DLD1 (cell line): ENCODE measurements at regions not wholly inside any gene's neighbourhood (a gene's known extent, or its start where the extent isn't known, plus 50 kb on each side); places are given as distances from the start of the nearest gene placed in this dataset.
"Not testable (repeated sequence)": the region's sequence is repeated elsewhere in the genome, so short reads cannot be mapped to it uniquely, and the experiment has no call there.

ENCODE experiments used
- in situ Hi-C: cut with HindIII; loops from 2 replicates; pipeline ENCODE4 v1.10.0; 2017; ENCODE audit warnings: low sequenced_read_pairs

DNA sequence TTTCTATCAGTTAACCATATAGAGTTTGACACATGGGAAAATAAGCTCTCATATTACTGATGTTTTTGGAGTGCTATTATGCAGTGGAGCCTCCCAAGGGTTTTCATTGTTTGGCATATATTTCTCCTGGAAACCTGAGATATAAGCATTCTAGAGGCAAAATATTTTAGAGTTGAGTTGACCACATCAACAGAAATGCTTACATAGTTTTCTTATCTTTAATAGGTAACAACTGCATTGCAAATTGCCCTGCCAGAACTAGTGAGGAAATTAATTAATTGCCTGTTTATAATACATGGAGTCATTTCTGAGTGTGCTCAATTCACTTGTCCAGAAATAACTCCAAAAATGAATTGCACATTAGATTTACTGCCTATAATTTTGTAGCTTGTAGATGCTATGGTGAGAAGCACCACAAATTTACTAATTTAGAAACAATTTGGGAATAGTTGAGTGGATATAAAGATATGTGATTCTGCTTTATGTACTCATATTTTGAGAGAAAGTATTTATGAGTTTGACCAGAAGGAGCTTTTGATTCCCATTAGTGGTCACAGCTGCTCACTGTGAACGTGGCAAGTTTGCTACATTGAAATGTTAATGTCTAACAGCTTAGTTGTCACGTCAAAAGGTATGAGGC is 288.7 kb downstream of the CD109 start:
- in situ Hi-C loops, result no loop called here

DNA sequence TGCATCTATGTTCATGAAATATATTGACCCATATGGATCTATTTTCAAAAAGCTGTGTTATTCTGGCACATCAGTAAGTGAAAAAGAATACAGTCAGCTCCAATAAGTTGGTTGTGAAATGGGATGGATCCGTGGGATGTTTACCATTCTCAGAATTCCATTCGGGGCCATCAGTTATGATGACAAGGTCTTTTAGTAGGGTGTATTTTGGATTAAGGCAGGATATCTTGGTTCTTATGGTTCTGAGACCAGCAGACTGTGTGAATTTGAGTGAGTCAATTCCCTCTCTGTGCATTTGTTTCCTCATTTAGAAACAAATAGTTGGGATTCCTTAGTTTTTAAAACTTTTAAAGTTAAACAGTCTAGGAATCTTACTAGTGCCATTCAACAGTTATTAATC is 287.4 kb downstream of the CD109 start:
- in situ Hi-C loops, result no loop called here

DNA sequence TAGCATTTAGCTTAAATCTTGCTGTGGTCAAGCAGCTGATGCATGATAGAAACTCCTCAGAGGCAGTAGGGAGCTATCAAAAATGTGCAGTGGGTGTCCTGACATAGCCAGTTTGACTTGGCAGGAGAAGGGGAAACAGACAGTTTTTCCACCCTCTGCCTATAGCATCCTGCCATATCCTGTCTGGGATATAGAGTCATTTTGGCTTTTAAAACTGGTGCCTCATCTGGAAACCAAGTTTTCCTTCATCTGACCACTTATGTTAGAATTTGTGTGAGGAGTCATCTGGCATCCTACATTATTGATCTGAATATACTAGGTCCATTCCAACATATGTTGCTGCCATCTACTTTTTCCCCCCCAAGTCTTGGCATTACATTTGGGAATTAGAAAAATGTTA is 284.1 kb downstream of the CD109 start:
- in situ Hi-C loops, result no loop called here

DNA sequence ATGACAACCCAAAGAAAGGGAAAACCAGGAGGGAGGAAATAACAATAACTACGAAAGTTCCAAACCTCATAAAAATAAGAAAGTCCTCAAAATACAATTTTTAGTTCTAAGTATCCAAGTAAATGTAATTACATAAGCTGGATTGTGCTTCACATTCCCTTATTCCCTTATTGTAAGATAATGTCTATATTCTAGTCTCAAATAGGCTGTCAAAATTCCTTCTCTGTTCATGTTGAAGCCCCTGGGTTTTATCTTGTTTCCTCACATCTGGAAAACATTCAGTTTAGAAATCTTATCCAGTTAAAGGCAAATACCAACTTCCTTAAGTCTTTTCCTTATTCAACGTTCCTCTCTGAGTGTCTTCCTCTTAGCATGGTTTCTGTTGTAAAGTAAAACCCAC is 282.3 kb downstream of the CD109 start:
- in situ Hi-C loops, result no loop called here

DNA sequence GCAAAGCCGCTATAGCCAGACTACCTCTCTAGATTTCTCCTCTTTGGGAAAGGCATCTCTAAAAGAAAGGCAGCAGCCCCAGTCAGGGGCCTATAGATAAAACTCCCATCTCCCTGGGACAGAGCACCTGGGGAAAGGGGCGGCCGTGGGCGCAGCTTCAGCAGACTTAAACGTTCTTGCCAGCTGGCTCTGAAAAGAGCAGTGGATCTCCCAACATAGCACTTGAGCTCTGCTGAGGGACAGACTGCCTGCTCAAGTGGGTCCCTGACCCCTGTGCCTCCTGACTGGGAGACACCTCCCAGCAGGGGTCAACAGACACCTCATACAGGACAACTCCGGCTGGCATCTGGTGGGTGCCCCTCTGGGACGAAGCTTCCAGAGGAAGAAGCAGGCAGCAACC is 276.5 kb downstream of the CD109 start:
- in situ Hi-C loops, result not testable (repeated sequence)

DNA sequence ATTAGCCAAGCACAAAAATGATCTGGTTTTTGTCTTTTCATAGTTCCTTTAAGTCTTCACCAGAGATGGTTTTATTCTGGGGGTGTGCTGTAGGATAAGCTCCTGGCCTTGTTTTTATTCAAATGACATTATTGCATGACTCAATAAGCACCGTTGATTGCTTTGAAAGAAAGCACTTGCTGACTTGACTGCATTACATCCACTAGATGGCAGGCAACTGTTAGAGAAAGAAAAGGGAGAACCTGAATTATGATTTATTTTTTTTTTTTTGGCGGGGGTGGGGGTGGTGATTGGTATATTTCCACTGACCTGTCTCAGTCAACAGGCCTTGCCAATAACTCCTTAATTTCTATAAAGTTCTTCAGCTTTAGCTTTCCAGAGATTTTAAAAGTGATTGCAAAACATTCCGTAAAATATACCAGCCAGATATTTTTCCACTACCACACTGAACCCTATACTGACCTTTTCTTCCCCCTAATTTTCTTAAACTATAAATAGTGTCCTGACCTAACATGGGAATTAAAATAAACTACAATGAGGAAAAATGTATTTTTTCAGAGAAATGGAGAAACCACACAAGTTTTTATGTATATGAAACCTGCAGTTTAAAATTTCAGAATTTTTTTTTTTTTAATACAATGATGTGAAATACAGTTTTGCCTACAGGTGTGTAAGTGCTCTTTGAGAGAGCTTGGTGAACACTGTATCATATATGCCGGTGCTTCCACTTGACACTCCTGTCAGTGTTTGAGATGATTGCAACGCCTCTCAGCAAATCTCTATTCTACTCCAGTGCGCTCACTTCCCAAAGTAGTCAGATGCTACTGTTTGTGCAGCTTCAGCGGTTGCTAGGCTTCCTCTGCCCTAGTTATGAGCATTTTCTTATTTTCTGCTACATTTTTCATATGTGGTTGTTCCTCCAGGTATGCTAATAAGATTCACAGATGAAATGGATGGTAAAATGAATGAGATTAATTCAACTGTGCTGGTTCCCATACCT is 274.3 kb downstream of the CD109 start:
- in situ Hi-C loops, result no loop called here

DNA sequence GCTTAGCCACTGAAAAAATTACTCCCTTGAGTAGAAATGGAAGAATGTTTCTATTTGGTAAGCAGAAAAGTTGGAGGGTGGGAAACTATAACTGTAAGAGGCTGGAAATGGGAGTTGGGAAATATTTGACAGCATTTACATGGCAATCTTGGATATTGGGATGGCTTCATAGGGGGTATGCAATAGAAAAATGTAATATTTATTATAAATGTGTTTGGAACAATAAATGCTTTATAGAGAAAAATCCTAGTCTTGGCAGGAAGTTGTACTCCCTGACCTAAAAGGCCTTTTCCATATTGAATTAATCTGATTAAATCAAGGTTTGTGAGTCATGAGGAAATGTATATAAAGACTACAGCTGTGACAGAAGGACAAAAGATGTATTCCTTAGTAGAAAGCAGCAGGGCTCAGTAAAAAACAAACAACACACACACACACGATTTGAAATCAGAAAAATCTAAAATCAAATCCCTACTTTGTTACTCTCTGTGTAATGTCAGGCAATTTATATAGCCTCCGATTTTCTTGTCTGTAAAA is 272.3 kb downstream of the CD109 start:
- in situ Hi-C loops, result no loop called here

DNA sequence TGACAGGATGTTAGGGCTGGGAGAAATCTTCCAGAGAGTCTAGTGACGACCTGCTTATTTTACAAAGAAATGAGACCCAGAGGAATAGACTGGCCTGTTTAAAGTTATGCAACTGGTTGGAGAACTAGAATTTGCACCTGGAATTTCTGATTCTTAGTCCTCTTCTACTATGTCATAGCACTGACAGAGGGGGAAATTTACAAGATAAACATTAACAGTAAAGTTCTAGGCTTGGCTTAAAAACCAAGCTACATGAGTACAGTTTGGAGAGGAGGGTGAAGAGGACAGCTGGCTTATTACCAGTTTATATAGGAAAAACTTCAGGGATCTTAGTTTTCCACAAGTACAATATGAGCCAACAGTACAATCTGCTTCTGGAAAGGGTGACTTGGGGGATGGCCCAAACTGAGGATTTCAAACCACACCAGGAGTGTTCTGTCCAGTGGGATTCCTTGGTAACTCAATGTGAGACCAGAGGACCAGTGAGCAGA is 269.6 kb downstream of the CD109 start:
- in situ Hi-C loops, result no loop called here

DNA sequence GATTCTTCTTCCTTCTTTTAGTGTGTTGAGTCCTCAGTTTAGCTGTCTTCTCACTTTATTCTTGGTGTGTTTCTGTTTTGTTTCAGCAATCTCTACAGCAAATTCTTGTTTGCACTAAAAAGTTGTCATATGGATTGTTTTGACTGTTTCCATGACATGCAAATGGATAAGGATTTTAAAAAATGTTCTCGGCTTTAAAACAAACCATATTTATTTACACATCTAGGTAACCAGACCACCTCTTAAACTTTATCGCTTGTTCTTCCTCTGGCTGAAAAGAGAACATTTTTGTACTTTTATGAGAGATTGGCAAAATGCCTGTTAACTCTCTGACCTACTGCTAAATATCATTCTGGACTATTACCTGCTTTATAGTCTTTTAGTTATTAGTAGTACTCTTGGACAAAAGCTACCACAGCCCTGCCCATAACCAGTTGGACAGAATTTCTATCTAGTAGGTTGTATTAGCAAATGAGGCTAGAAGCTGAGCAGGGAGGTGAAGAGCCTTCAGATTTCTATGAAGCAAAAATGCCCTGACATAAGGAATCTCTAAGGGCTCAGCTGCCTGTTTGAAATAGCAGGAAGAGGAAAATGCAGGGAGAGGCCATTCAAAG is 268.3 kb downstream of the CD109 start:
- in situ Hi-C loops, result no loop called here

DNA sequence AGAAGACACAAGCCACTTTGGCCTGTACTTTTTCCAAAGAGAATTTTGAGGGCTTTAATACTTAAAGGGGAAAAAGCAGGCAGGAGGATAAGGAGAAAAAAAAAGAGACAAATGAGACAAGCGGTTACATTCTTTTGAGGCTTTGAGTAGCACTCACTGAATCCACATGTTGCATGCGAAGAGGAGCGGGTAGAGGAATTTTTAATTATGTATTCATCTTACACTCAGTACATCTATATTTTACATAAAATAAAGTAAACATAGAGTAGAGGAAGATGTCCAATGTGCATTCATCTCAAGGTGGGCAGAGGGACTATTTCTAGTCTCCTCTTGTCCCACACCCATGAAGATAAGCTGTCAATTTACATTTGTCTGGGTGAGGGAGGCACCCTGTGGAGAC is 266.9 kb downstream of the CD109 start:
- in situ Hi-C loops, result no loop called here

DNA sequence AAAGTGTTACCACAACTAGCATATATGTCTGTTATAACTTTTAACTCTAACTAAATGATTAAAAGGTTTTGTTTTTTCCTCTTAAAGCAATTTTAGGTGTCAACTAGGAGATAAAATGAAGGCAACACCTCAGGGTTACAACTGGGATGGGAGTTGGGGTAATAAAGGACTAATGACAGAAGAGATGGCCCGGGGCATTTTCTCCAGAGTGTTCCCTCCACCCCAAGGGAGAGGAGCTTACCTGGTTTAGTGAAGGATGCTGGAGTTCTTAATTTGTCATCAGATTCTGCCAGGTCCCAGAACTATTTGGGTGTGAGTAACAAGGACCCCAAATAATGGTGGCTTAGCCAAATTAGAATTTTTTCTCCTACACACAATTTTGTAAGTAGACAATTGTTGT is 260.3 kb downstream of the CD109 start:
- in situ Hi-C loops, result no loop called here

DNA sequence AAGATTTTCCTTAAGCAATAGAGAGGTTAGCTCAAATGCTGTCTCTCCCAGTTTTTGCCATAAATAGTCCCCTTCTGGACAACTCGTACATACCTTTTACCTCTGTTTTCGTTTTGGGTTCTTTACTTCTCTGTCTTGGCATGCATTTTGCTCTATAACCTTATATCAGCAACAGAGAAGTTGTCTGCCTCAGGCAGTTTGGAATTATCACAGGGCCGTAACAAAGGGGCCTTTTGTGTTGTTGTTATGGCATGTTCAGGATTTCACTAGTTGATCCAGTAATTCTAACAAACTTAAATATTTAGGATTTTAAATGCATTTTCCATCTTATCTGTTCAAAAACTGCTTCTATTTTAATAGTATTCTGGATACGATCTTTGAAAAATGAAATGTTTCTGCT is 259.8 kb downstream of the CD109 start:
- in situ Hi-C loops, result no loop called here

DNA sequence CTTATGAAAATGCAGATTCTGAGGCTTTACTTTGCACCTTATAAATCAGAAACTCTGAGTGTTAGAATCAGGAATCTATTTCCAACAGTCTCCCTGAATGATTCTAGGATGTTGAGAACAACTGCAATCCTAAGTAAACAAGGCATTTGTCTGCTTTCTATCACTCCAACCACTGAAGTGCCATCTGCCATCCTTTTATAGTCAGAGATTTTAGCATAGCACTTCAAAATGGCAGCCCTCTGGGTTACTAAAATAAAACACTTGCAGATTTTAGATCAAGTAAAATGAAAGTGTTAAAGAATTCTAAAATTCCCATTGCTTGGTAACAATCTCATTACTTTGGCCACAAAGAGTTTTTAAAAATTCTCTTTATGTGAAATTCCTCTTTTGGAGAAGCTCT is 258.9 kb downstream of the CD109 start:
- in situ Hi-C loops, result no loop called here

DNA sequence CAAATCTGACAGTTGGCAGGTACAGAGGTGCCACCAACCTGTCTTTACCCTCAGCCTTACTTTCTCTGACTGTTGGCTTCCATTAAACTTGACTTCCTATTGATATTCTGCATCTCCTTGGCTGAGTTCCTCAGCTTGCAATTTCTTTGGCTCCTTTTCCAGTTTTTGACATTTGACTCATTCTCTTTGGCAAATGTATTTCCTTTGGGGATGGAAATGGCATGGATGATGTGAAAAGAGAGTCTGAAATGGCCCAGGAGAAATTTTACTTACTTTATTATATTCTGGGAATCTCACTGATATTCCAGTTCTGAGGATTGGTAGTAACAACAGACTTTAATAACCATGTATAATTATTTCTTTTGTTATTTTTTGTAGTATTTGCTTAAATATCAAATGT is 255.2 kb downstream of the CD109 start:
- in situ Hi-C loops, result no loop called here

DNA sequence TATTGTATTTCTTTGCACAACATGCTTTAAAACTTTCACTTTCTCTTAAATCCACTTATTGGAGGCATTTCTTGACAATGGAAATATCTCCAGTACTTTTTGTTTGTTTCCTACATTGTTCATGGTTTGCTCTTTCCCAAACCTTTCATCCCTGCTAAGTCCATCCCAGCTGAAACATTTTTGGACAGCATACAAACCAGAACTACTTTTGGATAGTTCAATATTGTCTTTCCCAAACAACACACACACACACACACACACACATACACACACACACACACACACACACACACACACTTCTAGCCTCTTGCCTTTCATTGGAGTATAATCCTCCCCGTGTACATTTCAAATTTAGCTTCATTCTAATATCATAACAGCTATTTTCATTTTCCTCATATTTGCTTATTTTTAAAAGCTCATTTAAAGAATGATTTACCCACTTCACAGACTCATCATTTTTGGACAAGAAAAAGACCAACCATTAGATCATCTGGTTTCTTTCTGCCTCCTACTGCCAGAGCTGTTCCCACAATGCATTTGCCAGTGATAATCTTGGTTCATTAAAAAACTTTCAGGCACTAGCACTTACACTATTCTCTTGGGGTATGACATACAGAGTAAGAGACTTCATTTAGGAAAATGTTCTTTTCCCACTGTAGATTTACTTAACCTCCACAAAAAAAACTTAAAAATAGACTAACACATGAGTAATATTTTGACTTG is 248.1 kb downstream of the CD109 start:
- in situ Hi-C loops, result no loop called here

DNA sequence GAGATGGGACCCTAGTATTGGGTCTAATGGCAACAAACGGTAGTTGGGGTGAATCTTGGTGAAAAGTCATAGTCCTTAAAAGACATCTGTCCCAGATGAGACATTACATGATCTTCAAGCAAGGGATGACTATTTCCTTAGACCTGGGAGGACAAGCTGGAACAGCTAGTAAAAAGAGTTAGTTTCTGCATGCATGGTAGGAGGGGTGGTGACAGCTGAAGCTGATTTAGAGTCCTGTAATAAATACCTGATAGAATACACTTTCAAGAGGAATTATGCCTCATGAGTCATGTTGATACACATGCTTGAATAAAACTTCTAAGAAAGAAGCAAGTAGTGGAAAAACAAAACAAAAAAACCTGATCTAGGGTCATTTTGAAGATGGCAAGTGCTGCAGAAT is 247.4 kb downstream of the CD109 start:
- in situ Hi-C loops, result no loop called here

DNA sequence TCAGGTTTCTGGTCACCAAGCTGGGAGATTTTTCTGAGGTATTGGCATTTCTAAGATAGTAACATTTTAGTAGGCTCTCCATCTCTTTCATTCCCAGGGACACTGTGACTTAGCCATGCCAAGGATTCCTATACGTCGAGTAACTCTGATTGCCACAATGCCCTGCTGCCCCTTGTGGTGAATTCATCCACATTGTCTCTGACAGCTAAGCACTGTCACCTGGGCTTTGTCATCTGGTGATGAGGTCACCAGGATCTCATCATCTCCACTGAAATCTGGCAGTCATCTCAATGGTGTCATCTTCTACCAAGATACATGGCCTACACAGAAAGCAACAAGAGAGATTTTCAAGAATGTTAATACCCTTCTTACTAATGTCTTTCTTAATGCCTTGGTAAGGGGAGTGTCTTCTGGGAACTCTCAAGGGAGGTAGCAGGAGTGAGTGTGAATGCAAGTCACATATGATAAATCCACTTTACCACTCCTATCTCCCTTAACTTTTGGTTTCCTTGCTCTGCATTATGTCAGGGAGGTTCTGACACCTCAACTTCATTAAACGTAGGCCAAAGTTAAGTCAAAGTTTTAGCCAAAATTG is 246.7 kb downstream of the CD109 start:
- in situ Hi-C loops, result no loop called here

DNA sequence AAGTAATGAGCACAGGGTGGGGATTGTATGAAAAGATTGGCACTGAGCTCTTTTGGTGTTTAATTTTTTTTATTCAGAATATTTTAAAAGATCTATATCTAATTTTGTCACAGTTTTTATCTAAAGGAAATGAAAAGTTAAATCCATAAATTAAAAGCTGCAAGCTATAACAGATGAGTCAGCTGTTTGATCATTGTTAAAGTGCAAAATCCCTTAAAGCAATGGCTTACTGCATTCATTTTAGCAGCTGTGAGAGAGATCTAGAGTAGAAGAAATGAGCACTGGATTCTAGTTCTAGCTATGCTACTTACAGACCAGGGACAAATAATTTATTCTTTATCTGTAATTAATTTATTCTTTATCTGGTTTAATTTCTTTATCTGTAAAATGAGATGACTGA is 245.9 kb downstream of the CD109 start:
- in situ Hi-C loops, result no loop called here

DNA sequence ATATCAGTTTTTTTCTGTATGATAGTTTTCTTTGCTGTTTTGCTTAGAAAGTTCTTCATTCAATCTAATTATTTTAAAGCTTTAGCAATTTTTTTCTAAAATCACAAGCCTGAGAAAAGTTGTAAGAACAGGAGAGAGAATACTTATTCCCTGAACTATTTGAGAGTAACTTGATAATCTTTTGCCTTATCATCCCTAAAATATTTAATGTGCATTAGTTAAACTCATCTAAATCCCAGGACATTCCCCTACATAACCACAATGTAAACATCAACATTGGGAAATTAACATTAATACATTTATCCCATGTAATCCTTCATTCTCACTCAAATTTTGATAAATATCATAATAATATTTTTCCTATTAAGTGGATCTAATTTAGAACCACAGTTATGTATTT is 241.8 kb downstream of the CD109 start:
- in situ Hi-C loops, result no loop called here

DNA sequence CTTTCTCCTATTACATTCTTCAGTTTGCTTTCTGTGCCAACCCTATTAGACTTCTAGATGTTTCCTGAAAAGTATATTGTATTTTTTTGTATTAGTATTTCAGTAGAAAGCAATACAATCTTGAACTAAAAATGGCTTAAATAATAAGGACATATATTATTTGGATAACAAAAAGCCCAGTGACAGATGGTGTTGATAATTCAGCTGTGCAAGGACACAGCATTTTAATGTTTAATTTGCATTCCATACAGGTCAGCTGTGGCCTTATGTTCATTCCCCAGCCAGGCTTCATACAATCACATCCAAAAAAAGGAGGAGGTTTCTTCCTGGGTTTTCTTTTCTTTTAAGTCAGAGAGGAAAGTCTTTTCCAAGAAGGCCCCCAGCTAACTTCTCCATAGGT is 236.9 kb downstream of the CD109 start:
- in situ Hi-C loops, result no loop called here
